HCT116 (cell line): ENCODE measurements at regions not wholly inside any gene's neighbourhood (a gene's known extent, or its start where the extent isn't known, plus 50 kb on each side); places are given as distances from the start of the nearest gene placed in this dataset.

Experiments used
- ATAC-seq: fragments of 200-7000 bp; cut with Tn5 transposase; 2 replicates; pipeline ENCODE4 v1.9.1; 2020; ENCODE audit warnings: mild to moderate bottlenecking, moderate library complexity
- BruUV-seq: library from RNA; stranded (reverse); fragments of 400-500 nt; replicated peaks from 2 replicates; lab custom pipeline; 2021; lab: Mats Ljungman, UMichigan
- CTCF ChIA-PET: fragments of 300-600 bp; sonication (Branson Sonifier 250); formaldehyde crosslinking; loops from one replicate; lab custom pipeline; 2021; ENCODE audit warnings: antibody characterized with exemption; lab: Charles Lee
- POLR2A ChIA-PET: fragments of 300-600, 350-600 bp; sonication (Branson Sonifier 250); formaldehyde crosslinking; loops from one replicate; lab custom pipeline; 2021; ENCODE audit warnings: antibody characterized with exemption; lab: Charles Lee
- RAD21 ChIA-PET, 2 experiments: fragments of 300-600 bp; sonication (Branson Sonifier 250); formaldehyde crosslinking; loops; one replicate each; lab custom pipeline; 2023; ENCODE audit warnings: low total read pairs in 2 of 2; ENCODE audit not compliant: uncharacterized antibody in 2 of 2, unreplicated experiment in 2 of 2, low non-redundant PET in 1 of 2; lab: Charles Lee
- DNase-seq: peaks from one replicate; pipeline ENCODE4 v3.0.0-alpha.2; 2010; ENCODE audit warnings: low read depth, low spot score
- H2AFZ ChIP-seq: fragments of 200-600 bp; shearing (Covaris generic), sonication (generic); 2 replicates; pipeline ENCODE4 v1.6.1; 2017; ENCODE audit warnings: low read depth, mixed run types, mixed read lengths, antibody characterized with exemption, low read length; ENCODE audit not compliant: poor library complexity, severe bottlenecking
- H3K27ac ChIP-seq: 2 replicates; pipeline ENCODE4 v1.5.1; 2012; ENCODE audit warnings: low read depth, low read length
- H3K27me3 ChIP-seq: fragments of 200-600 bp; sonication (generic); 2 replicates; pipeline ENCODE4 v1.6.1; 2016; ENCODE audit warnings: mixed run types, low read length, mixed read lengths; ENCODE audit not compliant: insufficient read depth
- H3K36me3 ChIP-seq, 2 experiments: fragments of 200-500 bp in 1 of 2; fragments of 200-600 bp in 1 of 2; sonication (Bioruptor generic) in 1 of 2; sonication (generic) in 1 of 2; 2 replicates each; pipeline versions ENCODE4 v1.5.1 to v1.6.1; 2014 to 2016; ENCODE audit warnings: low read length in 2 of 2, inconsistent platforms in 1 of 2, mixed read lengths in 1 of 2, mixed run types in 1 of 2; ENCODE audit not compliant: insufficient read depth in 2 of 2, control insufficient read depth in 1 of 2
- H3K4me1 ChIP-seq, 2 experiments: fragments of 200-600 bp in 1 of 2; sonication (generic) in 1 of 2; 2 replicates each; pipeline versions ENCODE4 v1.5.1 to v1.6.1; 2012 to 2017; ENCODE audit warnings: low read length in 2 of 2, inconsistent platforms in 1 of 2, mild to moderate bottlenecking in 1 of 2, mixed read lengths in 1 of 2, mixed run types in 1 of 2, moderate library complexity in 1 of 2; ENCODE audit not compliant: insufficient read depth in 2 of 2, control insufficient read depth in 1 of 2
- H3K4me2 ChIP-seq: fragments of 200-600 bp; sonication (generic); 2 replicates; pipeline ENCODE4 v1.6.1; 2017; ENCODE audit warnings: mixed run types, low read length, mixed read lengths
- H3K4me3 ChIP-seq, 2 experiments: fragments of 200-600 bp in 1 of 2; sonication (generic) in 1 of 2; replicated peaks in 1 of 2; 2 replicates each; pipeline ENCODE4 v1.5.1; 2011 to 2016; ENCODE audit warnings: low read length in 2 of 2, control low read depth in 1 of 2, low read depth in 1 of 2, mild to moderate bottlenecking in 1 of 2, mixed read lengths in 1 of 2, mixed run types in 1 of 2
- H3K79me2 ChIP-seq: fragments of 200-600 bp; sonication (generic); 2 replicates; pipeline ENCODE4 v1.6.1; 2017; ENCODE audit warnings: mild to moderate bottlenecking, mixed run types, low read length, moderate library complexity, mixed read lengths; ENCODE audit not compliant: insufficient read depth
- H3K9ac ChIP-seq: fragments of 200-600 bp; sonication (generic); 2 replicates; pipeline ENCODE4 v1.6.1; 2016; ENCODE audit warnings: low read length, mixed read lengths
- H3K9me2 ChIP-seq: fragments of 200-600 bp; sonication (generic), shearing (Covaris generic); 2 replicates; pipeline ENCODE4 v1.6.1; 2017; ENCODE audit warnings: mixed run types, mild to moderate bottlenecking, moderate library complexity; ENCODE audit not compliant: insufficient read depth
- H3K9me3 ChIP-seq, 2 experiments: fragments of 200-500 bp in 1 of 2; fragments of 200-600 bp in 1 of 2; sonication (Bioruptor generic) in 1 of 2; sonication (generic) in 1 of 2; 2 replicates each; pipeline ENCODE4 v1.6.1; 2014 to 2017; ENCODE audit warnings: low read length in 2 of 2, mixed read lengths in 2 of 2, inconsistent platforms in 1 of 2, low read depth in 1 of 2, mild to moderate bottlenecking in 1 of 2, mixed run types in 1 of 2, moderate library complexity in 1 of 2; ENCODE audit not compliant: control insufficient read depth in 1 of 2, insufficient read depth in 1 of 2
- H4K20me1 ChIP-seq: fragments of 200-600 bp; sonication (generic), shearing (Covaris generic); 2 replicates; pipeline ENCODE4 v1.6.1; 2017; ENCODE audit warnings: mixed run types, mild to moderate bottlenecking, moderate library complexity; ENCODE audit not compliant: insufficient read depth
- CBX3 ChIP-seq: IDR thresholded peaks from 2 replicates; pipeline ENCODE4 v1.6.1; 2012; ENCODE audit warnings: low read depth
- CEBPB ChIP-seq: IDR thresholded peaks from 2 replicates; pipeline ENCODE4 v1.6.1; 2012; ENCODE audit warnings: low read depth
- CTCF ChIP-seq, 3 experiments: fragments of 200-600 bp in 1 of 3; sonication (generic) in 1 of 3; IDR thresholded peaks in 2 of 3; conservative IDR thresholded peaks in 1 of 3; 2 replicates each; pipeline ENCODE4 v1.5.1; 2012 to 2017; ENCODE audit warnings: low read depth in 2 of 3, low read length in 2 of 3, antibody characterized with exemption in 1 of 3, borderline replicate concordance in 1 of 3, control low read depth in 1 of 3, mild to moderate bottlenecking in 1 of 3, mixed read lengths in 1 of 3, mixed run types in 1 of 3, moderate library complexity in 1 of 3; ENCODE audit not compliant: insufficient read depth in 1 of 3
- EGR1 ChIP-seq: IDR thresholded peaks from 2 replicates; pipeline ENCODE4 v1.6.1; 2012; ENCODE audit warnings: low read depth
- ELF1 ChIP-seq: IDR thresholded peaks from 2 replicates; pipeline ENCODE4 v1.6.1; 2012; ENCODE audit warnings: low read depth, borderline replicate concordance
- MAX ChIP-seq: IDR thresholded peaks from 2 replicates; pipeline ENCODE4 v1.6.1; 2012
- POLR2A ChIP-seq: IDR thresholded peaks from 2 replicates; pipeline ENCODE4 v1.7.0; 2011; ENCODE audit warnings: borderline replicate concordance; ENCODE audit not compliant: insufficient read depth, insufficient read length; ENCODE audit errors: extremely low read depth
- POLR2AphosphoS5 ChIP-seq: IDR thresholded peaks from 2 replicates; pipeline ENCODE4 v1.6.1; 2011; ENCODE audit warnings: mild to moderate bottlenecking, low read depth, low read length, moderate library complexity
- SP1 ChIP-seq: IDR thresholded peaks from 2 replicates; pipeline ENCODE4 v1.6.1; 2012; ENCODE audit warnings: low read depth
- TCF7L2 ChIP-seq: IDR thresholded peaks from 2 replicates; pipeline ENCODE4 v1.7.0; 2011; ENCODE audit warnings: borderline replicate concordance, inconsistent platforms; ENCODE audit not compliant: insufficient read depth, insufficient read length; ENCODE audit errors: extremely low read depth
- ZBTB33 ChIP-seq: IDR thresholded peaks from 2 replicates; pipeline ENCODE4 v1.6.1; 2011; ENCODE audit warnings: mild to moderate bottlenecking, low read length, moderate library complexity; ENCODE audit not compliant: insufficient replicate concordance; ENCODE audit errors: extremely low read depth
- ZFX ChIP-seq: fragments of 450-650 bp; IDR thresholded peaks from 2 replicates; pipeline ENCODE4 v1.6.1; 2017
- ZNF274 ChIP-seq: fragments of 200-500 bp; sonication (Bioruptor generic); IDR thresholded peaks from 2 replicates; pipeline ENCODE4 v1.6.1; 2014; ENCODE audit warnings: mild to moderate bottlenecking, low read depth, low read length, inconsistent platforms
- intact Hi-C: fragments of 100-400 bp; cut with micrococcal nuclease; formaldehyde crosslinking; loops from 2 replicates; pipeline ENCODE4 v1.10.0; 2022
- TF ChIP-seq, protein P1 (sequence below): IDR thresholded peaks from 2 replicates; pipeline ENCODE4 v1.6.1; 2012; ENCODE audit warnings: low read depth
- TF ChIP-seq, protein P2 (sequence below): IDR thresholded peaks from 2 replicates; pipeline ENCODE4 v1.6.1; 2012

GRCh38 chr5:71860048-71860447 lies 141.0 kb downstream of the CARTPT start:
- POLR2A ChIA-PET: no interaction called here

More at GRCh38 chr5:71860048-71860447, 141.0 kb downstream of the CARTPT start:
- ATAC-seq (no peak), DNase-seq (no peak)
- Histone ChIP-seq H3K27ac (no peak overlapping the region), H3K4me2 (no peak overlapping the region), H3K9me3 (no peaks in the 10 kb centered on the region), H3K4me3 (no peak overlapping the region), H2AFZ (no peak overlapping the region), H3K79me2 (no peaks in the 10 kb centered on the region), H3K36me3 (no peaks in the 10 kb centered on the region), H3K4me1 (no peaks in the 10 kb centered on the region), H3K9ac (no peak overlapping the region), H3K9me2 (no peaks in the 10 kb centered on the region), H3K27me3 (no peaks in the 10 kb centered on the region), H4K20me1 (no peaks in the 10 kb centered on the region)
- no peak for TF ChIP-seq CTCF (IDR thresholded peaks at IDR 0.05 in 2 of 3, conservative IDR thresholded peaks at IDR 0.05 in 1 of 3; ENCODE audit: borderline replicate concordance in 1 of 3, insufficient read depth in 1 of 3, low read depth in 2 of 3, low read length in 2 of 3)
- no peak for TF ChIP-seq CEBPB
- no peak for TF ChIP-seq CBX3
- no peak for TF ChIP-seq ZNF274
- TF ChIP-seq, protein P1, sequence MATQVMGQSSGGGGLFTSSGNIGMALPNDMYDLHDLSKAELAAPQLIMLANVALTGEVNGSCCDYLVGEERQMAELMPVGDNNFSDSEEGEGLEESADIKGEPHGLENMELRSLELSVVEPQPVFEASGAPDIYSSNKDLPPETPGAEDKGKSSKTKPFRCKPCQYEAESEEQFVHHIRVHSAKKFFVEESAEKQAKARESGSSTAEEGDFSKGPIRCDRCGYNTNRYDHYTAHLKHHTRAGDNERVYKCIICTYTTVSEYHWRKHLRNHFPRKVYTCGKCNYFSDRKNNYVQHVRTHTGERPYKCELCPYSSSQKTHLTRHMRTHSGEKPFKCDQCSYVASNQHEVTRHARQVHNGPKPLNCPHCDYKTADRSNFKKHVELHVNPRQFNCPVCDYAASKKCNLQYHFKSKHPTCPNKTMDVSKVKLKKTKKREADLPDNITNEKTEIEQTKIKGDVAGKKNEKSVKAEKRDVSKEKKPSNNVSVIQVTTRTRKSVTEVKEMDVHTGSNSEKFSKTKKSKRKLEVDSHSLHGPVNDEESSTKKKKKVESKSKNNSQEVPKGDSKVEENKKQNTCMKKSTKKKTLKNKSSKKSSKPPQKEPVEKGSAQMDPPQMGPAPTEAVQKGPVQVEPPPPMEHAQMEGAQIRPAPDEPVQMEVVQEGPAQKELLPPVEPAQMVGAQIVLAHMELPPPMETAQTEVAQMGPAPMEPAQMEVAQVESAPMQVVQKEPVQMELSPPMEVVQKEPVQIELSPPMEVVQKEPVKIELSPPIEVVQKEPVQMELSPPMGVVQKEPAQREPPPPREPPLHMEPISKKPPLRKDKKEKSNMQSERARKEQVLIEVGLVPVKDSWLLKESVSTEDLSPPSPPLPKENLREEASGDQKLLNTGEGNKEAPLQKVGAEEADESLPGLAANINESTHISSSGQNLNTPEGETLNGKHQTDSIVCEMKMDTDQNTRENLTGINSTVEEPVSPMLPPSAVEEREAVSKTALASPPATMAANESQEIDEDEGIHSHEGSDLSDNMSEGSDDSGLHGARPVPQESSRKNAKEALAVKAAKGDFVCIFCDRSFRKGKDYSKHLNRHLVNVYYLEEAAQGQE: no peak
- TF ChIP-seq EGR1: no peak
- no peak for TF ChIP-seq POLR2A
- TF ChIP-seq ZFX: no peak
- no peak for TF ChIP-seq SP1
- TF ChIP-seq, protein P2, sequence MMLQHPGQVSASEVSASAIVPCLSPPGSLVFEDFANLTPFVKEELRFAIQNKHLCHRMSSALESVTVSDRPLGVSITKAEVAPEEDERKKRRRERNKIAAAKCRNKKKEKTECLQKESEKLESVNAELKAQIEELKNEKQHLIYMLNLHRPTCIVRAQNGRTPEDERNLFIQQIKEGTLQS: no peak
- TF ChIP-seq ZBTB33: no peak
- no peak for TF ChIP-seq ELF1
- TF ChIP-seq POLR2AphosphoS5: no peak
- TF ChIP-seq TCF7L2: no peak
- TF ChIP-seq MAX: no peak
- CTCF ChIA-PET: no interaction called here
- intact Hi-C loops: no loop called here
- BruUV-seq: no TSS peak
- RAD21 ChIA-PET: no interaction called here
